OCI-LY3 (cell line): ENCODE measurements at regions not wholly inside any gene's neighbourhood (a gene's known extent, or its start where the extent isn't known, plus 50 kb on each side); places are given as distances from the start of the nearest gene placed in this dataset.

Experiments used
- H2AFZ ChIP-seq: fragments of 200-600, 300-600 bp; shearing (Covaris generic); 2 replicates; pipeline ENCODE4 v1.6.0; 2014; ENCODE audit warnings: antibody characterized with exemption, low read depth, low read length
- H3K27ac ChIP-seq: fragments of 200-600, 300-600 bp; sonication (generic); 2 replicates; pipeline ENCODE4 v1.5.1; 2014; ENCODE audit warnings: mild to moderate bottlenecking, low read length, moderate library complexity, mixed read lengths
- H3K27me3 ChIP-seq: fragments of 200-600, 300-600 bp; sonication (generic); 2 replicates; pipeline ENCODE4 v1.6.1; 2014; ENCODE audit warnings: low read depth, low read length, mixed read lengths
- H3K36me3 ChIP-seq: fragments of 200-600, 300-600 bp; sonication (generic); replicated peaks from 2 replicates; pipeline ENCODE3; 2014; ENCODE audit warnings: low read depth, low read length, mixed read lengths
- H3K4me1 ChIP-seq: fragments of 300-600, 200-600 bp; sonication (generic); 2 replicates; pipeline ENCODE4 v1.6.1; 2014; ENCODE audit warnings: low read length, mixed read lengths
- H3K4me2 ChIP-seq: fragments of 200-600, 300-600 bp; sonication (generic); 2 replicates; pipeline ENCODE4 v1.6.1; 2014; ENCODE audit warnings: low read length, mixed read lengths
- H3K4me3 ChIP-seq: fragments of 300-600, 200-600 bp; sonication (generic); 2 replicates; pipeline ENCODE4 v1.5.1; 2014; ENCODE audit warnings: antibody characterized with exemption, mild to moderate bottlenecking, low read length, moderate library complexity
- H3K79me2 ChIP-seq: fragments of 300-600, 200-600 bp; shearing (Covaris generic); 2 replicates; pipeline ENCODE4 v1.6.1; 2014; ENCODE audit warnings: mild to moderate bottlenecking, low read length, mixed read lengths
- H3K9ac ChIP-seq: fragments of 300-600, 200-600 bp; shearing (Covaris generic); 2 replicates; pipeline ENCODE4 v1.6.0; 2014; ENCODE audit warnings: mild to moderate bottlenecking, low read length, moderate library complexity
- H3K9me3 ChIP-seq: fragments of 200-600, 300-600 bp; shearing (Covaris generic); 2 replicates; pipeline ENCODE4 v1.6.1; 2014; ENCODE audit warnings: low read length, mixed read lengths; ENCODE audit not compliant: insufficient read depth
- H4K20me1 ChIP-seq: fragments of 200-600, 300-600 bp; sonication (generic); 2 replicates; pipeline ENCODE4 v1.6.1; 2016; ENCODE audit warnings: low read length, mixed read lengths; ENCODE audit not compliant: insufficient read depth
- CTCF ChIP-seq: fragments of 200-600, 300-600 bp; sonication (generic); IDR thresholded peaks from 2 replicates; pipeline ENCODE4 v1.5.1; 2014; ENCODE audit warnings: antibody characterized with exemption, low read length, low read depth
- EZH2phosphoT487 ChIP-seq: fragments of 200-600 bp; shearing (Covaris generic); IDR thresholded peaks from 2 replicates; pipeline ENCODE4 v1.6.1; 2018; ENCODE audit warnings: antibody characterized with exemption, mixed run types, low read depth

- Histone ChIP-seq H3K4me3 (no peak overlapping the region), H4K20me1 (no peaks in the 10 kb centered on the region), H2AFZ (no peak overlapping the region), H3K27ac (no peak overlapping the region), H3K9ac (no peak overlapping the region), H3K4me2 (no peak overlapping the region), H3K9me3 (peaks cover 5% of the 10 kb centered on the region; the same call in 1 of the 2 replicates), H3K36me3 (no peaks in the 10 kb centered on the region), H3K79me2 (no peaks in the 10 kb centered on the region), H3K27me3 (no peaks in the 10 kb centered on the region), H3K4me1 (no peaks in the 10 kb centered on the region)
- TF ChIP-seq EZH2phosphoT487 (no peak), CTCF (no peak)
These were observed 1967.5 kb downstream of the SUCLG1 start for GRCh38 chr2:82491591-82491990.

- no peak overlapping the region for H2AFZ ChIP-seq
- no peaks in the 10 kb centered on the region for H3K79me2 ChIP-seq
- TF ChIP-seq EZH2phosphoT487: no peak
- TF ChIP-seq CTCF: no peak
- H3K4me3 ChIP-seq: no peak overlapping the region
- H3K27me3 ChIP-seq: no peaks in the 10 kb centered on the region
- H3K9me3 ChIP-seq: peaks cover 5% of the 10 kb centered on the region; the same call in 1 of the 2 replicates
- no peak overlapping the region for H3K27ac ChIP-seq
- no peaks in the 10 kb centered on the region for H4K20me1 ChIP-seq
- no peak overlapping the region for H3K9ac ChIP-seq
- no peaks in the 10 kb centered on the region for H3K36me3 ChIP-seq
- no peaks in the 10 kb centered on the region for H3K4me1 ChIP-seq
- no peak overlapping the region for H3K4me2 ChIP-seq
These were observed 1971.7 kb downstream of the SUCLG1 start for GRCh38 chr2:82487354-82487753.

GRCh38 chr2:82485701-82486100 lies 1973.4 kb downstream of the SUCLG1 start:
- TF ChIP-seq EZH2phosphoT487 (no peak), CTCF (no peak)

GRCh38 chr2:82481207-82481606 lies 1977.9 kb downstream of the SUCLG1 start:
- Histone ChIP-seq H2AFZ (no peak overlapping the region), H3K4me2 (no peak overlapping the region), H3K9me3 (peaks cover 3% of the 10 kb centered on the region; the same call in 1 of the 2 replicates), H3K4me3 (no peak overlapping the region), H3K27ac (no peak overlapping the region), H4K20me1 (no peaks in the 10 kb centered on the region), H3K27me3 (no peaks in the 10 kb centered on the region), H3K36me3 (no peaks in the 10 kb centered on the region), H3K4me1 (no peaks in the 10 kb centered on the region), H3K79me2 (no peaks in the 10 kb centered on the region), H3K9ac (no peak overlapping the region)
- TF ChIP-seq EZH2phosphoT487 (no peak), CTCF (no peak)

More at GRCh38 chr2:82485701-82486100, 1973.4 kb downstream of the SUCLG1 start:
- Histone ChIP-seq H3K9ac (no peak overlapping the region), H3K79me2 (no peaks in the 10 kb centered on the region), H3K4me2 (no peak overlapping the region), H3K27me3 (no peaks in the 10 kb centered on the region), H3K4me1 (no peaks in the 10 kb centered on the region), H3K4me3 (no peak overlapping the region), H3K27ac (no peak overlapping the region), H4K20me1 (no peaks in the 10 kb centered on the region), H2AFZ (no peak overlapping the region), H3K36me3 (no peaks in the 10 kb centered on the region), H3K9me3 (peaks cover 5% of the 10 kb centered on the region; the same call in 1 of the 2 replicates)
